ENCODE measurements at regions not wholly inside any gene's neighbourhood (a gene's known extent, or its start where the extent isn't known, plus 50 kb on each side); places are given as distances from the start of the nearest gene placed in this dataset.

GRCh38 chr20:11654766-11655165, 262.9 kb upstream of the BTBD3 start:
- in situ Hi-C loops (cut with HindIII; ENCODE audit: low sequenced_read_pairs), result no loop called here

GRCh38 chr20:11660673-11661072, 257.0 kb upstream of the BTBD3 start:
- DNase-seq (ENCODE audit: low spot score), result no peak
- in situ Hi-C loops (cut with HindIII; ENCODE audit: low sequenced_read_pairs), result no loop called here

More at GRCh38 chr20:11654766-11655165, 262.9 kb upstream of the BTBD3 start:
- DNase-seq (ENCODE audit: low spot score), result no peak

- no peak for DNase-seq (ENCODE audit: low spot score)
- in situ Hi-C loops (cut with HindIII; ENCODE audit: low sequenced_read_pairs), result no loop called here
Measured at GRCh38 chr20:11671015-11671511, 246.6 kb upstream of the BTBD3 start.

- in situ Hi-C loops (cut with HindIII; ENCODE audit: low sequenced_read_pairs), result no loop called here
- DNase-seq (ENCODE audit: low spot score), result no peak
Measured at GRCh38 chr20:11672959-11673358, 244.7 kb upstream of the BTBD3 start.

GRCh38 chr20:11675920-11676629, 241.6 kb upstream of the BTBD3 start:
- in situ Hi-C loops (cut with HindIII; ENCODE audit: low sequenced_read_pairs), result no loop called here
- peak; percentile 70 for DNase-seq (ENCODE audit: low spot score)

GRCh38 chr20:11676630-11677287, 240.9 kb upstream of the BTBD3 start:
- in situ Hi-C loops (cut with HindIII; ENCODE audit: low sequenced_read_pairs), result no loop called here
- peak; percentile 82 for DNase-seq (ENCODE audit: low spot score)

GRCh38 chr20:11677428-11677827, 240.3 kb upstream of the BTBD3 start:
- no peak for DNase-seq (ENCODE audit: low spot score)
- in situ Hi-C loops (cut with HindIII; ENCODE audit: low sequenced_read_pairs), result no loop called here

- peak; percentile 28 for DNase-seq (ENCODE audit: low spot score)
- in situ Hi-C loops (cut with HindIII; ENCODE audit: low sequenced_read_pairs), result no loop called here
Measured at GRCh38 chr20:11677836-11678235, 239.9 kb upstream of the BTBD3 start.

GRCh38 chr20:11682285-11682684, 235.4 kb upstream of the BTBD3 start:
- in situ Hi-C loops (cut with HindIII; ENCODE audit: low sequenced_read_pairs), result no loop called here
- no peak for DNase-seq (ENCODE audit: low spot score)

GRCh38 chr20:11686195-11686594, 231.5 kb upstream of the BTBD3 start:
- DNase-seq (ENCODE audit: low spot score), result peak; percentile 59
- in situ Hi-C loops (cut with HindIII; ENCODE audit: low sequenced_read_pairs), result no loop called here

GRCh38 chr20:11686820-11687543, 230.7 kb upstream of the BTBD3 start:
- DNase-seq (ENCODE audit: low spot score), result peak; percentile 92
- in situ Hi-C loops (cut with HindIII; ENCODE audit: low sequenced_read_pairs), result no loop called here

- no peak for DNase-seq (ENCODE audit: low spot score)
- in situ Hi-C loops (cut with HindIII; ENCODE audit: low sequenced_read_pairs), result no loop called here
Measured at GRCh38 chr20:11687546-11688292, 230.0 kb upstream of the BTBD3 start.

- no peak for DNase-seq (ENCODE audit: low spot score)
- in situ Hi-C loops (cut with HindIII; ENCODE audit: low sequenced_read_pairs), result no loop called here
Measured at GRCh38 chr20:11689262-11689661, 228.4 kb upstream of the BTBD3 start.

- DNase-seq (ENCODE audit: low spot score), result no peak
- in situ Hi-C loops (cut with HindIII; ENCODE audit: low sequenced_read_pairs), result no loop called here
Measured at GRCh38 chr20:11691766-11692165, 225.9 kb upstream of the BTBD3 start.

- in situ Hi-C loops (cut with HindIII; ENCODE audit: low sequenced_read_pairs), result no loop called here
- no peak for DNase-seq (ENCODE audit: low spot score)
Measured at GRCh38 chr20:11692567-11692966, 225.1 kb upstream of the BTBD3 start.

GRCh38 chr20:11694467-11694866, 223.2 kb upstream of the BTBD3 start:
- in situ Hi-C loops (cut with HindIII; ENCODE audit: low sequenced_read_pairs), result no loop called here
- no peak for DNase-seq (ENCODE audit: low spot score)

- DNase-seq (ENCODE audit: low spot score), result no peak
- in situ Hi-C loops (cut with HindIII; ENCODE audit: low sequenced_read_pairs), result no loop called here
Measured at GRCh38 chr20:11697055-11697454, 220.6 kb upstream of the BTBD3 start.

- no peak for DNase-seq (ENCODE audit: low spot score)
- in situ Hi-C loops (cut with HindIII; ENCODE audit: low sequenced_read_pairs), result no loop called here
Measured at GRCh38 chr20:11697646-11698045, 220.0 kb upstream of the BTBD3 start.

- in situ Hi-C loops (cut with HindIII; ENCODE audit: low sequenced_read_pairs), result no loop called here
Measured at GRCh38 chr20:11698124-11698523, 219.6 kb upstream of the BTBD3 start.

More at GRCh38 chr20:11698124-11698523, 219.6 kb upstream of the BTBD3 start:
- DNase-seq (ENCODE audit: low spot score), result no peak
